ENCODE measurements at regions not wholly inside any gene's neighbourhood (a gene's known extent, or its start where the extent isn't known, plus 50 kb on each side); places are given as distances from the start of the nearest gene placed in this dataset.

DNA sequence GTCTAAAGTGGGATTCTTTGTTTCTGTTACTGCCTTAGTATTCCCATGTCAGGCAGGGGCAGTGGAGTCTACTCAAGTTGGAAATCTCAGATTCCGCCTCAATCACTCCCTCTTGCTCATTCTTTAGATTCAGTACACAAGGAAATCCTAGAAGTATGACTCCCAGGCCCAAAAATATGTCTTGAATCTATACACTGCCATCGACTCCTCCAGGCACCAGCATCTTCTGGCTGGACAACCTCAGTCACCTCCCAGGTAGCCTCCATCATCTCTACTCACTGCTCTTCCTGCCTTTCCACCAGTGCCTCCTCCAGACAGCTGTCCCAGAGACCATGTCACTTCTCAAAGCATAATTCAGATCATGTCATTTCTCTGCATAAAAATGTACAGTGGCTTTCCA, 329.9 kb downstream of the CDC5L start:
- H3K4me3 Mint-ChIP-seq: no peak overlapping the region
- ATAC-seq (ENCODE audit: poor library complexity) (no peak), DNase-seq (no peak)
- CTCF ChIA-PET: no interaction called here
- TF ChIP-seq, protein P1, sequence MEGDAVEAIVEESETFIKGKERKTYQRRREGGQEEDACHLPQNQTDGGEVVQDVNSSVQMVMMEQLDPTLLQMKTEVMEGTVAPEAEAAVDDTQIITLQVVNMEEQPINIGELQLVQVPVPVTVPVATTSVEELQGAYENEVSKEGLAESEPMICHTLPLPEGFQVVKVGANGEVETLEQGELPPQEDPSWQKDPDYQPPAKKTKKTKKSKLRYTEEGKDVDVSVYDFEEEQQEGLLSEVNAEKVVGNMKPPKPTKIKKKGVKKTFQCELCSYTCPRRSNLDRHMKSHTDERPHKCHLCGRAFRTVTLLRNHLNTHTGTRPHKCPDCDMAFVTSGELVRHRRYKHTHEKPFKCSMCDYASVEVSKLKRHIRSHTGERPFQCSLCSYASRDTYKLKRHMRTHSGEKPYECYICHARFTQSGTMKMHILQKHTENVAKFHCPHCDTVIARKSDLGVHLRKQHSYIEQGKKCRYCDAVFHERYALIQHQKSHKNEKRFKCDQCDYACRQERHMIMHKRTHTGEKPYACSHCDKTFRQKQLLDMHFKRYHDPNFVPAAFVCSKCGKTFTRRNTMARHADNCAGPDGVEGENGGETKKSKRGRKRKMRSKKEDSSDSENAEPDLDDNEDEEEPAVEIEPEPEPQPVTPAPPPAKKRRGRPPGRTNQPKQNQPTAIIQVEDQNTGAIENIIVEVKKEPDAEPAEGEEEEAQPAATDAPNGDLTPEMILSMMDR (IDR thresholded peaks at IDR 0.05): no peak
- no peak overlapping the region for H3K27ac ChIP-seq (ENCODE audit: low read depth in 1 of 2, low read length in 2 of 2)
- H3K9me3 ChIP-seq (ENCODE audit: control insufficient read depth in 1 of 2, insufficient read depth in 1 of 2, low read length in 2 of 2): no peaks in the 10 kb centered on the region
- H3K27me3 ChIP-seq (ENCODE audit: control insufficient read depth in 1 of 2, insufficient read depth in 2 of 2, low read length in 2 of 2): peaks cover 0 to 2% of the 10 kb centered on the region in 2 experiments
- POLR2A ChIA-PET: interaction anchor here (0.6 kb wide), 1 partner anchor 98 kb away, joined by 6 read pairs; no protein-coding TSS in a partner anchor
- no peaks in the 10 kb centered on the region for H3K9me3 Mint-ChIP-seq
- no peak overlapping the region for H3K27ac Mint-ChIP-seq
- no peaks in the 10 kb centered on the region for H3K4me1 ChIP-seq (ENCODE audit: insufficient read depth, low read length)
- intact Hi-C loops (cut with DNase I, micrococcal nuclease): no loop called here
- H3K4me1 Mint-ChIP-seq (ENCODE audit: low read depth): no peaks in the 10 kb centered on the region
- H3K36me3 Mint-ChIP-seq (ENCODE audit: low read depth): no peaks in the 10 kb centered on the region
- H3K36me3 ChIP-seq (ENCODE audit: insufficient read depth, low read length): no peaks in the 10 kb centered on the region
- H3K27me3 Mint-ChIP-seq: no peaks in the 10 kb centered on the region
- no peak overlapping the region for H3K4me3 ChIP-seq (ENCODE audit: low read length)

DNA sequence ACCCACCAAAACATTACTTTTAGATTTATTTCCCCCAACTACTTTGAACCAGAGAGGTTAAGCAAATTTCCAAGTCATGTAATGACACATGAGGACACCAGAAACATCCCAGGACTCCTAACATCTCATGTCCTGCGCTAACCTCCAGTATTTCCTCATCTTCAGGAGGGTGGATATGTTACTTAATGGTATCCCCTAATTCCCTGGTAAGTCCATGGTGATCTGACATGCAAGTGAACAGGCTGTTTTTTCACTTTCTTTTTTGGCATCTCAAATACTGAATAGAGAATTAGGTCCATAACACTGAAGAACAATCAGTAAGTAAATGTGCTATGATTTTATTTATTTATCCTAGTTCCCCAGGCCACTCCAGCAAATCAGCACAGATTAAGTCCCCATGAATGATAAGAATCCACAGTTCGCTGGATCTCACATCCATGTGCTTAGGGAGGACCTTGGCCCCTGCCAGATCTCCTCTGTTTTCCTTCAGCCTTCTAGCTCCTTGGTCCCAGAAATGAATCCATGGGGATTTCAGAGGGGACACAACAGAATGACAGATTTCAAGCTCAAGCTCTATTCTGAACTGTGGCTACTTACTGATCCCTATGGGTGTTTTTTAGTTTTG, 334.6 kb downstream of the CDC5L start:
- ChIA-PET CTCF (no interaction called here), POLR2A (no interaction called here)
- H3K27ac Mint-ChIP-seq: no peak overlapping the region
- ATAC-seq (ENCODE audit: poor library complexity): no peak
- Histone ChIP-seq H3K4me3 (ENCODE audit: low read length) (no peak overlapping the region), H3K27me3 (ENCODE audit: control insufficient read depth in 1 of 2, insufficient read depth in 2 of 2, low read length in 2 of 2) (no peaks in the 10 kb centered on the region), H3K4me1 (ENCODE audit: insufficient read depth, low read length) (no peaks in the 10 kb centered on the region), H3K9me3 (ENCODE audit: control insufficient read depth in 1 of 2, insufficient read depth in 1 of 2, low read length in 2 of 2) (no peaks in the 10 kb centered on the region), H3K27ac (ENCODE audit: low read depth in 1 of 2, low read length in 2 of 2) (no peak overlapping the region), H3K36me3 (ENCODE audit: insufficient read depth, low read length) (no peaks in the 10 kb centered on the region)
- H3K4me1 Mint-ChIP-seq (ENCODE audit: low read depth): no peaks in the 10 kb centered on the region
- no peak for DNase-seq
- no peak overlapping the region for H3K4me3 Mint-ChIP-seq
- H3K36me3 Mint-ChIP-seq (ENCODE audit: low read depth): no peaks in the 10 kb centered on the region
- H3K27me3 Mint-ChIP-seq: no peaks in the 10 kb centered on the region
- H3K9me3 Mint-ChIP-seq: no peaks in the 10 kb centered on the region
- TF ChIP-seq, protein P1 (IDR thresholded peaks at IDR 0.05): no peak
- intact Hi-C loops (cut with DNase I, micrococcal nuclease): no loop called here

DNA sequence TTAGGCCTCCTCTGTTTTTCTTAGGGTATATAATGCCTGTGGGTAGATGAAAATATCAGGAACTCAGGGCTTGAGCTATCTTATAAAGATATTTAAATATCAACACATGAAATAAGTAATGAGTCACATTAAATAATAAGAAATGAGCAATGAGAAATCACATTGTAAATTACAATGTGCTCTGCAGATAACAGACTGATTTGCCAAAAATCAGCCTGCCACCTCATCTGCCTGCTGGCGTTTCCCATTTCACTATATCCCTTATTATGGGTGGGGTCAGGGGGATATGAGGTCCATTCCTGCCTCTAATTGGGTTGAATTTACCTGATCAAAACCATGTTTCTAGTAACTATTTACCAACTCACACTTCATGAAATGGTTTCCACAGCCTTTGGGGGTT, 335.2 kb downstream of the CDC5L start:
- no peaks in the 10 kb centered on the region for H3K4me1 Mint-ChIP-seq (ENCODE audit: low read depth)
- intact Hi-C loops (cut with DNase I, micrococcal nuclease): no loop called here

More for the DNA sequence above, 335.2 kb downstream of the CDC5L start:
- ChIA-PET POLR2A (no interaction called here), CTCF (no interaction called here)
- Mint-ChIP-seq H3K36me3 (ENCODE audit: low read depth) (no peaks in the 10 kb centered on the region), H3K27me3 (no peaks in the 10 kb centered on the region), H3K9me3 (no peaks in the 10 kb centered on the region), H3K27ac (no peak overlapping the region), H3K4me3 (no peak overlapping the region)
- H3K27me3 ChIP-seq (ENCODE audit: control insufficient read depth in 1 of 2, insufficient read depth in 2 of 2, low read length in 2 of 2): no peaks in the 10 kb centered on the region
- H3K4me3 ChIP-seq (ENCODE audit: low read length): no peak overlapping the region
- ATAC-seq (ENCODE audit: poor library complexity) (no peak), DNase-seq (no peak)
- peaks cover 0 to 3% of the 10 kb centered on the region in 2 experiments for H3K9me3 ChIP-seq (ENCODE audit: control insufficient read depth in 1 of 2, insufficient read depth in 1 of 2, low read length in 2 of 2)
- no peak overlapping the region for H3K27ac ChIP-seq (ENCODE audit: low read depth in 1 of 2, low read length in 2 of 2)
- TF ChIP-seq, protein P1 (IDR thresholded peaks at IDR 0.05): no peak
- H3K36me3 ChIP-seq (ENCODE audit: insufficient read depth, low read length): no peaks in the 10 kb centered on the region
- H3K4me1 ChIP-seq (ENCODE audit: insufficient read depth, low read length): no peaks in the 10 kb centered on the region
